HuH-7 (cell line): ENCODE measurements at regions not wholly inside any gene's neighbourhood (a gene's known extent, or its start where the extent isn't known, plus 50 kb on each side); places are given as distances from the start of the nearest gene placed in this dataset.

ENCODE experiments used
- DNase-seq: peaks from one replicate; pipeline ENCODE4 v3.0.0; 2011; ENCODE audit warnings: low spot score

- DNase-seq: peak; percentile 28
These were observed 87.0 kb upstream of the EEA1 start for GRCh38 chr12:93015871-93016751.

- DNase-seq: no peak
These were observed 87.8 kb upstream of the EEA1 start for GRCh38 chr12:93016752-93017350.

- no peak for DNase-seq
These were observed 89.5 kb upstream of the EEA1 start for GRCh38 chr12:93018610-93019009.

- DNase-seq: no peak
These were observed 90.3 kb upstream of the EEA1 start for GRCh38 chr12:93019212-93019927.

GRCh38 chr12:93019975-93020630, 91.0 kb upstream of the EEA1 start:
- DNase-seq: peak; percentile 33

GRCh38 chr12:93020631-93021597, 91.8 kb upstream of the EEA1 start:
- DNase-seq: no peak

GRCh38 chr12:93022603-93023340, 93.7 kb upstream of the EEA1 start:
- DNase-seq: no peak

- DNase-seq: no peak
These were observed 96.3 kb upstream of the EEA1 start for GRCh38 chr12:93025145-93026103.

- no peak for DNase-seq
These were observed 97.9 kb upstream of the EEA1 start for GRCh38 chr12:93027041-93027440.

GRCh38 chr12:93029091-93029490, 100.0 kb upstream of the EEA1 start:
- no peak for DNase-seq

- no peak for DNase-seq
These were observed 101.9 kb upstream of the EEA1 start for GRCh38 chr12:93031028-93031427.

GRCh38 chr12:93032758-93033157, 103.7 kb upstream of the EEA1 start:
- no peak for DNase-seq

- no peak for DNase-seq
These were observed 104.9 kb upstream of the EEA1 start for GRCh38 chr12:93033948-93034347.

- no peak for DNase-seq
These were observed 110.0 kb upstream of the EEA1 start for GRCh38 chr12:93039062-93039461.

GRCh38 chr12:93039930-93040329, 110.8 kb upstream of the EEA1 start:
- no peak for DNase-seq

GRCh38 chr12:93040367-93040766, 111.3 kb upstream of the EEA1 start:
- no peak for DNase-seq

GRCh38 chr12:93041416-93041815, 112.3 kb upstream of the EEA1 start:
- DNase-seq: no peak

- DNase-seq: no peak
These were observed 113.2 kb upstream of the EEA1 start for GRCh38 chr12:93042283-93042682.

- DNase-seq: no peak
These were observed 113.6 kb upstream of the EEA1 start for GRCh38 chr12:93042684-93043083.
